Tibial artery (tissue), 4 donors: ENCODE measurements at regions not wholly inside any gene's neighbourhood (a gene's known extent, or its start where the extent isn't known, plus 50 kb on each side); places are given as distances from the start of the nearest gene placed in this dataset.

Experiments used
- DNase-seq, 2 donors: peaks; one replicate each; pipeline ENCODE4 v3.0.0-alpha.2; 2019
- H3K27ac ChIP-seq, 2 donors: fragments of 200-600 bp; sonication (generic) in 1 of 2; 1 replicate in 1 of 2; 2 replicates in 1 of 2; pipeline ENCODE4 v1.5.1; 2018 to 2019; ENCODE audit warnings: mild to moderate bottlenecking in 1 of 2
- H3K27me3 ChIP-seq, 2 donors: fragments of 200-600 bp; sonication (generic) in 1 of 2; one replicate each; pipeline versions ENCODE4 v1.5.1 to v1.6.0; 2016 to 2019
- H3K36me3 ChIP-seq, 3 donors: fragments of 200-600 bp; sonication (generic) in 2 of 3; one replicate each; pipeline ENCODE4 v1.5.1; 2016 to 2019; ENCODE audit warnings: mild to moderate bottlenecking in 2 of 3
- H3K4me1 ChIP-seq, 4 donors: fragments of 200-600 bp; sonication (generic) in 2 of 4; 1 replicate in 3 of 4; 2 replicates in 1 of 4; pipeline ENCODE4 v1.5.1; 2016 to 2019
- H3K4me3 ChIP-seq, 2 donors: fragments of 200-600 bp; sonication (generic) in 1 of 2; 1 replicate in 1 of 2; 2 replicates in 1 of 2; pipeline ENCODE4 v1.5.1; 2018 to 2019; ENCODE audit warnings: mild to moderate bottlenecking in 2 of 2
- H3K9me3 ChIP-seq, 3 donors: fragments of 200-600 bp; sonication (generic) in 1 of 3; one replicate each; pipeline ENCODE4 v1.5.1; 2016 to 2019
- CTCF ChIP-seq, 2 experiments: fragments of 200-600 bp in 1 of 2; fragments of 450-650 bp in 1 of 2; IDR thresholded peaks; one replicate each; pipeline ENCODE4 v1.5.1; 2017 to 2019; ENCODE audit warnings: antibody characterized with exemption in 2 of 2, mild to moderate bottlenecking in 1 of 2, moderate library complexity in 1 of 2
- intact Hi-C: fragments of 100-400 bp; cut with DNase I; formaldehyde crosslinking; loops from one replicate; pipeline ENCODE4 v1.15.0; 2023; ENCODE audit warnings: low total_unique reads

GRCh38 chr2:236794176-236794957 lies 224.7 kb downstream of the ACKR3 start:
- Histone ChIP-seq H3K36me3 (no peaks in the 10 kb centered on the region), H3K27ac (no peak overlapping the region), H3K27me3 (no peaks in the 10 kb centered on the region), H3K9me3 (no peaks in the 10 kb centered on the region), H3K4me3 (no peak overlapping the region), H3K4me1 (peaks cover 0 to 15% (median 6%) of the 10 kb centered on the region in 4 donors)
- TF ChIP-seq CTCF (IDR thresholded peaks at IDR 0.05) = no peak
- intact Hi-C loops = no loop called here
- no peak for DNase-seq

- no peak for DNase-seq
- peaks cover 0 to 25% (median 10%) of the 10 kb centered on the region in 4 donors for H3K4me1 ChIP-seq
- TF ChIP-seq CTCF (IDR thresholded peaks at IDR 0.05) = no peak
- no peaks in the 10 kb centered on the region for H3K27me3 ChIP-seq
- intact Hi-C loops = no loop called here
- H3K4me3 ChIP-seq = no peak overlapping the region
- H3K27ac ChIP-seq = no peak overlapping the region
- H3K36me3 ChIP-seq = no peaks in the 10 kb centered on the region
- H3K9me3 ChIP-seq = no peaks in the 10 kb centered on the region
Observed at GRCh38 chr2:236795169-236795860, 225.7 kb downstream of the ACKR3 start.

GRCh38 chr2:236795861-236796219 lies 226.2 kb downstream of the ACKR3 start:
- no peaks in the 10 kb centered on the region for H3K9me3 ChIP-seq
- DNase-seq = no peak
- H3K4me3 ChIP-seq = no peak overlapping the region
- TF ChIP-seq CTCF (IDR thresholded peaks at IDR 0.05) = no peak
- intact Hi-C loops = no loop called here
- H3K4me1 ChIP-seq = peaks cover 0 to 29% (median 11%) of the 10 kb centered on the region in 4 donors
- H3K36me3 ChIP-seq = no peaks in the 10 kb centered on the region
- no peaks in the 10 kb centered on the region for H3K27me3 ChIP-seq
- no peak overlapping the region for H3K27ac ChIP-seq

- Histone ChIP-seq H3K36me3 (no peaks in the 10 kb centered on the region), H3K9me3 (no peaks in the 10 kb centered on the region), H3K27me3 (no peaks in the 10 kb centered on the region), H3K4me1 (peaks cover 0 to 29% (median 11%) of the 10 kb centered on the region in 4 donors), H3K27ac (no peak overlapping the region), H3K4me3 (no peak overlapping the region)
- intact Hi-C loops = no loop called here
- DNase-seq = no peak
- TF ChIP-seq CTCF (IDR thresholded peaks at IDR 0.05) = no peak
Observed at GRCh38 chr2:236796236-236796635, 226.6 kb downstream of the ACKR3 start.

DNA sequence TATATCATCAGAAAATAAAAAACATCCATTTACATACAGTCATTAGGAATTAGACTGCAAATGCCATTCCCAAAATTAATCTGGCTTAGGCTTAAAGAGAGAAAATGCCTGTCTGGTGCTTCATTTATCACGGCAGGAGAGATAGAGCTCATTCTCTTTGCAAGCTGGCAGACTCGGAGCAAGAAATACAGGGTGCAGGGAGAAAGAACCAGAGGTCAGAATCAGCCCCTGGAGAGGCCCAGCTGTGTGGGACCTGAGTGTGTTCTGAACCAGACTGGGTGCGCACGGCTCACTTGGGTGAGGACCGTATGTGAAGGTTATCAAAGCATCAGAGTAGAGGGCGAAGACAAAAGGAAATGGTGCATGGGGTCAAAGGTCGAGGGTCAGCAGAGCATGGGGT lies 227.8 kb downstream of the ACKR3 start:
- Histone ChIP-seq H3K36me3 (no peaks in the 10 kb centered on the region), H3K27me3 (no peaks in the 10 kb centered on the region), H3K4me3 (no peak overlapping the region), H3K27ac (no peak overlapping the region), H3K9me3 (no peaks in the 10 kb centered on the region), H3K4me1 (peaks cover 0 to 30% (median 11%) of the 10 kb centered on the region in 4 donors)
- intact Hi-C loops = no loop called here
- no peak for DNase-seq
- no peak for TF ChIP-seq CTCF (IDR thresholded peaks at IDR 0.05)
